Type B pancreatic cell (in vitro differentiated cells): ENCODE measurements at regions not wholly inside any gene's neighbourhood (a gene's known extent, or its start where the extent isn't known, plus 50 kb on each side); places are given as distances from the start of the nearest gene placed in this dataset.

Source experiments
- DNase-seq: peaks from one replicate; pipeline ENCODE4 v3.0.0; 2021; ENCODE audit warnings: mixed read lengths; ENCODE audit not compliant: unreplicated experiment; ENCODE audit errors: extremely low spot score
- H3K27ac Mint-ChIP-seq: 2 replicates; pipeline ENCODE4 v1.8.0; 2021; ENCODE audit warnings: mild to moderate bottlenecking, mixed read lengths
- H3K27me3 Mint-ChIP-seq: 2 replicates; pipeline ENCODE4 v1.8.0; 2021; ENCODE audit warnings: mixed read lengths
- H3K36me3 Mint-ChIP-seq: 2 replicates; pipeline ENCODE4 v1.8.0; 2021; ENCODE audit warnings: mixed read lengths
- H3K4me1 Mint-ChIP-seq: one replicate; pipeline ENCODE4 v1.8.0; 2021; ENCODE audit warnings: mixed read lengths; ENCODE audit not compliant: unreplicated experiment
- H3K4me3 Mint-ChIP-seq: 2 replicates; pipeline ENCODE4 v1.8.0; 2021; ENCODE audit warnings: mild to moderate bottlenecking, mixed read lengths
- H3K9me3 Mint-ChIP-seq: 2 replicates; pipeline ENCODE4 v1.8.0; 2021; ENCODE audit warnings: mixed read lengths
- TF ChIP-seq, protein P1 (sequence below): fragments of 200-600 bp; sonication (generic); conservative IDR thresholded peaks from 2 replicates; pipeline ENCODE4 v1.5.0; 2021; ENCODE audit warnings: antibody characterized with exemption, mild to moderate bottlenecking

DNA sequence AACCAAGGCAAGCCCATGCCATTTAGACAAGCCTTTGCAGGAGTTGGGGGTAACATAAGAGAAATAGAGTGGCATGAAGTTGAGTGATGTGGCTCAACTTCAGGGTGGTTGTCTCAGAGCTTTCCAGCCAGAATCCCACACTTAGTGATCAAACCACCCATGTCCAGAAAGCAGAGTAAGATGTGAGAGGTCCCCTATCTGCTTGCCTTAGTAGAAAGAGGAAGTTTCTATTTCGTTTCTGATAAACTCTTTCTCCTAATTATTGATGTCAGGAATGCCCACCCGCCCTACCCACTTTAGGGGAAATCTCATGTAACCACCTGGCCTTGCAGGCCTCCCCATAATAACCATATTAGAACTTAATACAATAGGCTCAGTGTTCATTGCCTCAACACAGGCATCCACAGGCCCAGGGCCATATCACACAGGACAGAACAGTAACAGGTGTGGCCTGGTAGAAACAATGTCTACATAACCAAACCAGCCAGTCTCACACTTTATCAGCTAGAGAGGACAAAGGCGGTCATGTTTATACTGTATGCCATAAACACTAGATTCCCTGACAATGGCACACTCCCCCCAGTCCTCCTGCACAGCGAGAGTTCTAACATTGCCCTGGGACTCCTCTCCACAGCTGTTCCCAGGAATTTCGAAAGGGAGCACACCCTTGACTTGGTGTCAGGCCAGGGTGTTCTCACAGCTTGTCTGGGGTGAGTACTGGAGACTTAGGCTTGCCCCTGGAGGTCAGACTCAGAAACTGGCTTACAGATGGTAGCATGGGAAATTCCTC is 364.4 kb downstream of the CXCL12 start:
- Mint-ChIP-seq H3K4me3 (no peak overlapping the region), H3K9me3 (peaks cover 6% of the 10 kb centered on the region), H3K27me3 (no peaks in the 10 kb centered on the region), H3K36me3 (no peaks in the 10 kb centered on the region), H3K4me1 (peaks cover 13% of the 10 kb centered on the region), H3K27ac (no peak overlapping the region)
- no peak for DNase-seq
- TF ChIP-seq, protein P1, sequence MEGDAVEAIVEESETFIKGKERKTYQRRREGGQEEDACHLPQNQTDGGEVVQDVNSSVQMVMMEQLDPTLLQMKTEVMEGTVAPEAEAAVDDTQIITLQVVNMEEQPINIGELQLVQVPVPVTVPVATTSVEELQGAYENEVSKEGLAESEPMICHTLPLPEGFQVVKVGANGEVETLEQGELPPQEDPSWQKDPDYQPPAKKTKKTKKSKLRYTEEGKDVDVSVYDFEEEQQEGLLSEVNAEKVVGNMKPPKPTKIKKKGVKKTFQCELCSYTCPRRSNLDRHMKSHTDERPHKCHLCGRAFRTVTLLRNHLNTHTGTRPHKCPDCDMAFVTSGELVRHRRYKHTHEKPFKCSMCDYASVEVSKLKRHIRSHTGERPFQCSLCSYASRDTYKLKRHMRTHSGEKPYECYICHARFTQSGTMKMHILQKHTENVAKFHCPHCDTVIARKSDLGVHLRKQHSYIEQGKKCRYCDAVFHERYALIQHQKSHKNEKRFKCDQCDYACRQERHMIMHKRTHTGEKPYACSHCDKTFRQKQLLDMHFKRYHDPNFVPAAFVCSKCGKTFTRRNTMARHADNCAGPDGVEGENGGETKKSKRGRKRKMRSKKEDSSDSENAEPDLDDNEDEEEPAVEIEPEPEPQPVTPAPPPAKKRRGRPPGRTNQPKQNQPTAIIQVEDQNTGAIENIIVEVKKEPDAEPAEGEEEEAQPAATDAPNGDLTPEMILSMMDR: no peak

DNA sequence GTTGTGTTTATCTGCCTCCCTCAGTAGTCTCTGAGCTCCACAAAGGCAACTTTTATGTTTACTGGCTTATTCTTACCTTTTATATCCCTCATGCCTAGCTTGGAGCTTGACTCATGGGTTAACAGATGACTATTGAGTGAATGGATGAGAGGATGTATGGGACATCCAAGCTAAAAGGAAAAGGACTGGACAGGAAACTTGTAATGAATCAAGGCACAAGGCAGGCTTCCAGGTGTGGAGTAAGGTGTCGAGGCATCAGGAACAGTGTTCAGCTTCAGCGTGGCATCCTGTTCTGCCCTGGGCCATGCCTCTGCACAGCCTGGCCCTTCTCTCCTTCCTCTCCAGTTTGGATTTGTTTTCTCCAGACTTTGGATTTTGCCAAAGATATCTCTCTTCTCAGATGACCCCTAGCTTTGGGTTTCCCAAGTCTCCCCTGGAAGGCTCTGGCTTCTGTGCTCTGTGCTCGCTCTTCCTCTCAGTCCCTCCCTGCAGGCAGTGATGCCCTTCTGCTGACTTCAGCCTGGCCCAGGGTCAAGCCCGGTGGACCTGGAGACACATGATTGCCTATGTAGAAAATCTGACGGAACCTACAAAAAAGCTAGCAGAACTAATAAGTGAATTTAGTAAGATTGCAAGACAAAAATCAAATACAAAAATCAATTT is 367.3 kb downstream of the CXCL12 start:
- no peak overlapping the region for H3K4me3 Mint-ChIP-seq
- TF ChIP-seq, protein P1: no peak
- H3K36me3 Mint-ChIP-seq: no peaks in the 10 kb centered on the region
- H3K4me1 Mint-ChIP-seq: peaks cover 14% of the 10 kb centered on the region
- H3K9me3 Mint-ChIP-seq: peaks cover 6% of the 10 kb centered on the region
- no peak overlapping the region for H3K27ac Mint-ChIP-seq
- H3K27me3 Mint-ChIP-seq: peaks cover 8% of the 10 kb centered on the region
- DNase-seq: no peak

DNA sequence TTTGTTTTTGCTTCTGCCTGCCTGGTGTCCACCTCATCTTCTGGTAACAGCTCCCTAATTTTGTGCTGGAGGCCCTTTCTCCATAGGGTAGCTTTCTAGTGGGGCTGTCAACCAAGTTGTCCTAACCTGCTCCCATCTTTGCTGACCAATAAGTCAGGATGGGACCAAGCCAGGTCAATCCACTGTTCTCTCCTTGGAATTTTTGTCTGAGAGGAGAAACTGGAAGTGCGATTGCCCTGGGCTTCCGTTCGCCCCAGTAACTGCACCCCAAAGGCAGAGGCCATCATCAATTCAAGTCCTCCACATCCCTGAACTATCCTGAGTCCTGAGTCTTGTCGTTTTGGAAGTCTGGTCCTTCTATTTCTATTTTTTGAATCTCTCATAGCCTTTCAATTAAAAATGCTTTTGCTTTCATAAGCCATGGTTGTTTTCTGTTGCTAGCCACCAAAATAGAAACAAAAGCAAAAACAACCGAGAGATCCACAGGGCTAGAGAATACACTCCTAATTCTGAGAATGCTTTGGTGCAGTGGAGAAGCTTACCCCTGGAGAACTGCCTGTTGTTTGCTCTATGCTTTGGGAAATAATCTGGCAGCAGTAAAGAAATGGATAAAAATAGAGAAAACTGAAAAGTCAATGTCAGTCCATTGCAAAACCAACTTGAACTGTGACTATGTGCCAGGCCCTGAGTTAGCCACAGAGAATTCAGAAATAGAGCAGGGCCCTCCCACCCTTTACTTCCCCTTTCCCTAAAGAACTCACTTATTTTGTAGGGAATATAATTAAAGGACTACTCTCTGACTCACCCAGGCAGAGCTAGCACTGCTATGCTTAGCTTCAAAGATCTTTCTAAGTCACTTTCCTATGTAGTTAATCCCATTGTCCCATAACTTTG is 368.1 kb downstream of the CXCL12 start:
- peaks cover 20% of the 10 kb centered on the region for H3K4me1 Mint-ChIP-seq
- peaks cover 6% of the 10 kb centered on the region for H3K9me3 Mint-ChIP-seq
- H3K4me3 Mint-ChIP-seq: no peak overlapping the region
- TF ChIP-seq, protein P1: no peak
- H3K36me3 Mint-ChIP-seq: no peaks in the 10 kb centered on the region
- peaks cover 8% of the 10 kb centered on the region for H3K27me3 Mint-ChIP-seq
- no peak overlapping the region for H3K27ac Mint-ChIP-seq
- no peak for DNase-seq

DNA sequence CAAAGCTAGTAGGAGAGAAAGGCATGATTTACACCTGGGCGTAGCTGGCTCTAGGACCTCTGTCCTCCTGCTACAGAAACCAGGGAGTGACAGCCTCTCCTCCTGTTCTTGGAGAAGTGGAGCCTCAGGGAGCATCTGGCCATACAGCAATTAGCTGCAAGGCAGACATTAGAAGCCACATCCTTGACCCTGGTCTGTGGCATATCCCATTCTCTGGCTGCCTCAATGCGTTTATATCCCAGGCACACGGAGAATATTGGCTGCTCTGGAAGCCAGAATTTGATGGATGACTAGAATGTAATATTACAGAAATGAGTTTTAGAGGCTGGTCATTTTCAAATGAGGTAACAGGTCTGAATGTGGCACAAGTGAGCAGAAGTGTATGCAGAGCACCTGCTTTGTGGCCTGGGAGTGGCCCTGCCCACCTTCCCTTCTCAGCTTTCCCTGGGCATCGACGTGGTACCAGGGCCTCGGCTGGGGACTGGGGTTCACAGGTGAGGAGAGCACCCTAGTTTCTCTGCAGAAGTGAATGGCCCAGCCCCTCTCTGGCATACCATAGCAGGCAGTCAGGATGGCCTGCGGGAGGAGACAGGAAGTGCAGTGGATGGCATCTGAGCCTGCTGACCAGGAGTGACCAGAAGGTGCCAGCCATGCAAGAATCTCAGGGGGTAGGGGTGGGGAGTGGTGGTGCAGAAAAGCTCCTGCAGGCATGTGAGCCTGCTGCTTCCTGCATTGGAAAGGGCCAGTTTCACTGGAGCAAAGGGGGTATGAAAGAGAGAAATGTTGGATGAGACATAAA is 367.2 kb upstream of the ZNF32 start:
- TF ChIP-seq, protein P1: no peak
- Mint-ChIP-seq H3K36me3 (no peaks in the 10 kb centered on the region), H3K9me3 (peaks cover 6% of the 10 kb centered on the region), H3K4me3 (no peak overlapping the region), H3K27me3 (peaks cover 8% of the 10 kb centered on the region), H3K27ac (no peak overlapping the region), H3K4me1 (peaks cover 29% of the 10 kb centered on the region)
- no peak for DNase-seq
